HEK293 (cell line): ENCODE measurements at regions not wholly inside any gene's neighbourhood (a gene's known extent, or its start where the extent isn't known, plus 50 kb on each side); places are given as distances from the start of the nearest gene placed in this dataset.

Experiments
- EGR2 ChIP-seq: fragments of 450-650 bp; formaldehyde crosslinking; IDR thresholded peaks from 2 replicates; pipeline ENCODE4 v1.5.1; 2016; ENCODE audit warnings: low read depth, missing biosample characterization, missing genetic modification characterization
- GLIS1 ChIP-seq: fragments of 450-650 bp; formaldehyde crosslinking; IDR thresholded peaks from 2 replicates; pipeline ENCODE4 v1.5.1; 2016; ENCODE audit warnings: missing biosample characterization, missing genetic modification characterization
- KLF1 ChIP-seq: fragments of 450-650 bp; formaldehyde crosslinking; IDR thresholded peaks from 2 replicates; pipeline ENCODE4 v1.5.1; 2016; ENCODE audit warnings: missing biosample characterization, missing genetic modification characterization
- KLF8 ChIP-seq: fragments of 450-650 bp; formaldehyde crosslinking; IDR thresholded peaks from 2 replicates; pipeline ENCODE4 v1.5.1; 2016; ENCODE audit warnings: missing biosample characterization, missing genetic modification characterization
- KLF9 ChIP-seq: fragments of 450-650 bp; formaldehyde crosslinking; IDR thresholded peaks from 2 replicates; pipeline ENCODE4 v1.5.1; 2016; ENCODE audit warnings: missing biosample characterization, missing genetic modification characterization, low read depth
- MYNN ChIP-seq: fragments of 450-650 bp; formaldehyde crosslinking; IDR thresholded peaks from 2 replicates; pipeline ENCODE4 v1.5.1; 2016; ENCODE audit warnings: missing biosample characterization, missing genetic modification characterization, borderline replicate concordance
- PRDM10 ChIP-seq: fragments of 450-650 bp; formaldehyde crosslinking; IDR thresholded peaks from 2 replicates; pipeline ENCODE4 v1.5.1; 2016; ENCODE audit warnings: missing biosample characterization, missing genetic modification characterization
- TRIM28 ChIP-seq: IDR thresholded peaks from 2 replicates; pipeline ENCODE4 v1.6.1; 2011; ENCODE audit warnings: low read length, control low read depth, borderline replicate concordance
- ZBTB44 ChIP-seq: fragments of 450-650 bp; IDR thresholded peaks from 2 replicates; pipeline ENCODE4 v1.5.1; 2018; ENCODE audit warnings: missing biosample characterization, mild to moderate bottlenecking, missing genetic modification characterization
- ZBTB48 ChIP-seq: fragments of 450-650 bp; formaldehyde crosslinking; IDR thresholded peaks from 2 replicates; pipeline ENCODE4 v1.5.1; 2016; ENCODE audit warnings: missing biosample characterization, missing genetic modification characterization
- ZNF138 ChIP-seq: fragments of 450-650 bp; formaldehyde crosslinking; IDR thresholded peaks from 2 replicates; pipeline ENCODE4 v1.5.1; 2016; ENCODE audit warnings: missing biosample characterization, missing genetic modification characterization, borderline replicate concordance
- ZNF16 ChIP-seq: fragments of 450-650 bp; formaldehyde crosslinking; IDR thresholded peaks from 2 replicates; pipeline ENCODE4 v1.5.1; 2016; ENCODE audit warnings: low read depth, missing biosample characterization, missing genetic modification characterization
- ZNF174 ChIP-seq: fragments of 450-650 bp; formaldehyde crosslinking; IDR thresholded peaks from 2 replicates; pipeline ENCODE4 v1.5.0; 2017; ENCODE audit warnings: missing biosample characterization, mild to moderate bottlenecking, missing genetic modification characterization
- ZNF23 ChIP-seq: fragments of 450-650 bp; formaldehyde crosslinking; IDR thresholded peaks from 2 replicates; pipeline ENCODE4 v1.5.1; 2016; ENCODE audit warnings: missing biosample characterization, missing genetic modification characterization, borderline replicate concordance
- ZNF248 ChIP-seq: fragments of 450-650 bp; formaldehyde crosslinking; IDR thresholded peaks from 2 replicates; pipeline ENCODE4 v1.5.1; 2017; ENCODE audit warnings: missing biosample characterization, missing genetic modification characterization
- ZNF324 ChIP-seq: fragments of 450-650 bp; formaldehyde crosslinking; IDR thresholded peaks from 2 replicates; pipeline ENCODE4 v1.5.1; 2016; ENCODE audit warnings: missing biosample characterization, missing genetic modification characterization
- ZNF416 ChIP-seq: fragments of 450-650 bp; formaldehyde crosslinking; IDR thresholded peaks from 2 replicates; pipeline ENCODE4 v1.5.1; 2016; ENCODE audit warnings: missing biosample characterization, missing genetic modification characterization
- ZNF48 ChIP-seq: fragments of 450-650 bp; formaldehyde crosslinking; IDR thresholded peaks from 2 replicates; pipeline ENCODE4 v1.5.1; 2016; ENCODE audit warnings: missing biosample characterization, missing genetic modification characterization
- ZNF518A ChIP-seq: fragments of 450-650 bp; formaldehyde crosslinking; conservative IDR thresholded peaks from 2 replicates; pipeline ENCODE4 v1.5.1; 2016; ENCODE audit warnings: low read depth, missing biosample characterization, missing genetic modification characterization
- ZNF548 ChIP-seq: fragments of 450-650 bp; formaldehyde crosslinking; IDR thresholded peaks from 2 replicates; pipeline ENCODE4 v1.5.1; 2016; ENCODE audit warnings: missing biosample characterization, missing genetic modification characterization
- ZNF610 ChIP-seq: fragments of 450-650 bp; formaldehyde crosslinking; IDR thresholded peaks from 2 replicates; pipeline ENCODE4 v1.5.1; 2016; ENCODE audit warnings: missing biosample characterization, missing genetic modification characterization, borderline replicate concordance
- ZNF621 ChIP-seq: fragments of 450-650 bp; formaldehyde crosslinking; IDR thresholded peaks from 2 replicates; pipeline ENCODE4 v1.5.1; 2017; ENCODE audit warnings: missing biosample characterization, missing genetic modification characterization
- ZNF629 ChIP-seq: fragments of 450-650 bp; formaldehyde crosslinking; IDR thresholded peaks from 2 replicates; pipeline ENCODE4 v1.5.1; 2017; ENCODE audit warnings: missing biosample characterization, missing genetic modification characterization
- ZNF660 ChIP-seq: fragments of 450-650 bp; IDR thresholded peaks from 2 replicates; pipeline ENCODE4 v1.5.1; 2018; ENCODE audit warnings: missing biosample characterization, mild to moderate bottlenecking, missing genetic modification characterization
- ZNF704 ChIP-seq: fragments of 450-650 bp; formaldehyde crosslinking; IDR thresholded peaks from 2 replicates; pipeline ENCODE4 v1.5.1; 2016; ENCODE audit warnings: missing biosample characterization, missing genetic modification characterization
- ZNF768 ChIP-seq: fragments of 450-650 bp; formaldehyde crosslinking; IDR thresholded peaks from 2 replicates; pipeline ENCODE4 v1.5.1; 2018; ENCODE audit warnings: missing biosample characterization, mild to moderate bottlenecking, missing genetic modification characterization
- ZNF777 ChIP-seq: fragments of 450-650 bp; formaldehyde crosslinking; IDR thresholded peaks from 2 replicates; pipeline ENCODE4 v1.5.1; 2017; ENCODE audit warnings: missing biosample characterization, missing genetic modification characterization, borderline replicate concordance
- ZNF792 ChIP-seq: fragments of 450-650 bp; formaldehyde crosslinking; IDR thresholded peaks from 2 replicates; pipeline ENCODE4 v1.5.1; 2016; ENCODE audit warnings: missing biosample characterization, missing genetic modification characterization
- ZSCAN30 ChIP-seq: fragments of 450-650 bp; IDR thresholded peaks from 2 replicates; pipeline ENCODE4 v1.5.1; 2018; ENCODE audit warnings: missing biosample characterization, mild to moderate bottlenecking, missing genetic modification characterization, moderate library complexity

- no peak for TF ChIP-seq ZNF660 (tag by site-specific recombination)
- no peak for TF ChIP-seq ZNF610 (tag by site-specific recombination)
- no peak for TF ChIP-seq ZNF629 (tag by site-specific recombination)
- no peak for TF ChIP-seq ZNF138
- TF ChIP-seq ZNF621 (tag by site-specific recombination), result no peak
- no peak for TF ChIP-seq ZNF16 (tag by site-specific recombination)
- no peak for TF ChIP-seq EGR2
- TF ChIP-seq ZNF174 (tag by site-specific recombination), result no peak
- TF ChIP-seq ZNF23 (tag by site-specific recombination), result no peak
- TF ChIP-seq ZNF248, result no peak
- TF ChIP-seq ZNF416 (tag by site-specific recombination), result no peak
- no peak for TF ChIP-seq ZNF704
- TF ChIP-seq ZNF518A (tag by site-specific recombination), result no peak
- peak; percentile 59; the same call in 1 of the 2 replicates for TF ChIP-seq ZBTB48 (tag by site-specific recombination)
- no peak for TF ChIP-seq KLF1 (tag by site-specific recombination)
- TF ChIP-seq TRIM28, result peak; percentile 57
- TF ChIP-seq PRDM10 (tag by site-specific recombination), result no peak
- no peak for TF ChIP-seq ZNF48 (tag by site-specific recombination)
- TF ChIP-seq KLF9, result no peak
- no peak for TF ChIP-seq ZNF548 (tag by site-specific recombination)
- TF ChIP-seq ZBTB44 (tag by site-specific recombination), result no peak
- 0 out of 2 replicates have a peak, but pooled peaks have one; percentile 11 for TF ChIP-seq KLF8 (tag by site-specific recombination)
- no peak for TF ChIP-seq ZNF792 (tag by site-specific recombination)
- peak; percentile 57 for TF ChIP-seq GLIS1 (tag by site-specific recombination)
- TF ChIP-seq MYNN (tag by site-specific recombination), result no peak
- no peak for TF ChIP-seq ZNF768 (tag by site-specific recombination)
- no peak for TF ChIP-seq ZNF324 (tag by site-specific recombination)
- no peak for TF ChIP-seq ZNF777 (tag by site-specific recombination)
- TF ChIP-seq ZSCAN30, result no peak
Measured at GRCh38 chr15:86021281-86022264, 58.1 kb upstream of the AGBL1 start (continued).
